ENCODE measurements at regions not wholly inside any gene's neighbourhood (a gene's known extent, or its start where the extent isn't known, plus 50 kb on each side); places are given as distances from the start of the nearest gene placed in this dataset.

DNA sequence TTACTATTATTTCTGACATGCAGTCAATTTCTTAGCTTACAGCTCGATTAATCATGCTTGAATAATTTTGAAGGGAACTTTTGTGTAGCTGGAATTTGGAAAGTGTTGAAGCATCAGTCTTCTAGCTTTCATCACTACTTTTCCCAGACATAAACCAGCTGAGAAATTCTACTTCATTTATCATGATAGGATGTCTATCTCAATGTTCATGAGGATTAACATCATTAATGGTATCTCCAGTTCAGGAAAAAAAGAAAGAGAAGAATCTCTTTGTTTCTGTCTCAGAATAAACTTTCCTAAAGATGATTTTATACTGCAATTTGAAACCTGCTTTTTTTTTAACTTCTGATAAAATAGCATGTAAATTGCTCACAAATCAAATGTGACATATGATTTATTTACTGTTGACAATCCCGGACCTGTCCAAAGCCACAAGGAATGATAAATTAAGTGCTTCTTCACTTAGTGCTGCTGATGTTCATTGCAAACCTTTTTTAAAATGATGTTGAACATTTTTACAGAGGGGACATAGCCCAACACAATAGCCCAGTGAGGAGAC lies 412.1 kb upstream of the CLINT1 start:
- no peak for FAIRE-seq
- dilution Hi-C loops (cut with MboI; ENCODE audit: extremely low pct_ligation_motif_present, low sequenced_read_pairs), result no loop called here
- TF ChIP-seq EZH2 (IDR thresholded peaks at IDR 0.05; ENCODE audit: low read length), result no peak
- TF ChIP-seq CTCF (optimal IDR thresholded peaks at IDR 0.05 in 1 of 3, IDR thresholded peaks at IDR 0.05 in 1 of 3, conservative IDR thresholded peaks at IDR 0.05 in 1 of 3; ENCODE audit: extremely low read depth in 1 of 3, insufficient read depth in 2 of 3, low read length in 3 of 3), result no peak

DNA sequence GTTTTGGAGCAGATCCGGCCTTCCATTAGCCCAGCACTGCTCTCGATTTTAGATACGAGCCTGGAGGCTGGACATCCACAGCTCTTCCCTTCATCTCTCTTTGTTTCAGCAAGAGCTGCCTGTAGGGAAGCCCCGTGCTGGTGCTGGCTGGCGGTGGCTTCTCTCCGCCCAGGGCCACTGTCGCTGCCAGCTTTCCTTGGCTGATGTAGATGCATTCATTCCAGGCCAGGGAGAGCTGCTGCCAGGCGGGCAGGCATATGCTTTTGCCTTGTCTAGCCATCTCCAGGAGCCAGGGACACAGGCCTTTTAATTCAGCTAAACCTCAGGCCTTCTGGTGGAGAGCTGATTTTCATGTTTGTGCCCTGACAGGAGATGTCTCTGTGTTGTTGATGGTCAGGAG lies 409.3 kb upstream of the CLINT1 start:
- H4K20me1 ChIP-seq (ENCODE audit: control insufficient read depth, extremely low read depth, insufficient read depth, low read length), result no peaks in the 10 kb centered on the region
- H3K36me3 ChIP-seq (ENCODE audit: control insufficient read depth in 2 of 2, extremely low read depth in 1 of 2, insufficient read depth in 2 of 2, low read length in 2 of 2), result no peaks in the 10 kb centered on the region
- FAIRE-seq (no peak), DNase-seq (ENCODE audit: low read depth, low spot score) (no peak)
- no peak overlapping the region for H3K4me2 ChIP-seq (ENCODE audit: control insufficient read depth, extremely low read depth, insufficient read depth, low read depth, low read length)
- no peak overlapping the region for H3K4me3 ChIP-seq (ENCODE audit: control insufficient read depth in 2 of 3, extremely low read depth in 1 of 3, insufficient read depth in 2 of 3, low read depth in 1 of 3, low read length in 3 of 3)
- no peak overlapping the region for H3K9ac ChIP-seq (ENCODE audit: control insufficient read depth, extremely low read depth, insufficient read depth, low read length)
- TF ChIP-seq CTCF (optimal IDR thresholded peaks at IDR 0.05 in 1 of 3, IDR thresholded peaks at IDR 0.05 in 1 of 3, conservative IDR thresholded peaks at IDR 0.05 in 1 of 3; ENCODE audit: extremely low read depth in 1 of 3, insufficient read depth in 2 of 3, low read length in 3 of 3) (no peak), EZH2 (IDR thresholded peaks at IDR 0.05; ENCODE audit: low read length) (no peak)
- H3K4me1 ChIP-seq (ENCODE audit: control insufficient read depth, extremely low read depth, insufficient read depth, low read length), result no peaks in the 10 kb centered on the region
- no peaks in the 10 kb centered on the region for H3K79me2 ChIP-seq (ENCODE audit: control insufficient read depth, insufficient read depth, low read length)
- H3K27me3 ChIP-seq (ENCODE audit: control insufficient read depth, extremely low read depth, insufficient read depth, low read length), result no peaks in the 10 kb centered on the region
- no peaks in the 10 kb centered on the region for H3K9me3 ChIP-seq (ENCODE audit: control insufficient read depth, low read depth, low read length)
- no peaks in the 10 kb centered on the region for H3K9me1 ChIP-seq (ENCODE audit: control insufficient read depth, extremely low read depth, insufficient read depth, low read length)
- H2AFZ ChIP-seq (ENCODE audit: control insufficient read depth, low read length), result no peak overlapping the region
- dilution Hi-C loops (cut with MboI; ENCODE audit: extremely low pct_ligation_motif_present, low sequenced_read_pairs), result no loop called here
- no peak overlapping the region for H3K27ac ChIP-seq (ENCODE audit: control insufficient read depth, insufficient read depth, low read length)

More for the DNA sequence above, 412.1 kb upstream of the CLINT1 start:
- no peaks in the 10 kb centered on the region for H3K4me1 ChIP-seq (ENCODE audit: control insufficient read depth, extremely low read depth, insufficient read depth, low read length)
- no peaks in the 10 kb centered on the region for H3K36me3 ChIP-seq (ENCODE audit: control insufficient read depth in 2 of 2, extremely low read depth in 1 of 2, insufficient read depth in 2 of 2, low read length in 2 of 2)
- no peaks in the 10 kb centered on the region for H4K20me1 ChIP-seq (ENCODE audit: control insufficient read depth, extremely low read depth, insufficient read depth, low read length)
- no peak overlapping the region for H2AFZ ChIP-seq (ENCODE audit: control insufficient read depth, low read length)
- H3K4me2 ChIP-seq (ENCODE audit: control insufficient read depth, extremely low read depth, insufficient read depth, low read depth, low read length), result no peak overlapping the region
- no peaks in the 10 kb centered on the region for H3K9me3 ChIP-seq (ENCODE audit: control insufficient read depth, low read depth, low read length)
- no peaks in the 10 kb centered on the region for H3K9me1 ChIP-seq (ENCODE audit: control insufficient read depth, extremely low read depth, insufficient read depth, low read length)
- H3K9ac ChIP-seq (ENCODE audit: control insufficient read depth, extremely low read depth, insufficient read depth, low read length), result no peak overlapping the region
- DNase-seq (ENCODE audit: low read depth, low spot score), result no peak
- no peak overlapping the region for H3K27ac ChIP-seq (ENCODE audit: control insufficient read depth, insufficient read depth, low read length)
- no peaks in the 10 kb centered on the region for H3K79me2 ChIP-seq (ENCODE audit: control insufficient read depth, insufficient read depth, low read length)
- H3K27me3 ChIP-seq (ENCODE audit: control insufficient read depth, extremely low read depth, insufficient read depth, low read length), result no peaks in the 10 kb centered on the region
- H3K4me3 ChIP-seq (ENCODE audit: control insufficient read depth in 2 of 3, extremely low read depth in 1 of 3, insufficient read depth in 2 of 3, low read depth in 1 of 3, low read length in 3 of 3), result no peak overlapping the region

All from keratinocyte (primary cell).